ENCODE measurements at regions not wholly inside any gene's neighbourhood (a gene's known extent, or its start where the extent isn't known, plus 50 kb on each side); places are given as distances from the start of the nearest gene placed in this dataset.
A peak's percentile ranks its signal among the peaks of the same experiment; 100 is the strongest.

DNA sequence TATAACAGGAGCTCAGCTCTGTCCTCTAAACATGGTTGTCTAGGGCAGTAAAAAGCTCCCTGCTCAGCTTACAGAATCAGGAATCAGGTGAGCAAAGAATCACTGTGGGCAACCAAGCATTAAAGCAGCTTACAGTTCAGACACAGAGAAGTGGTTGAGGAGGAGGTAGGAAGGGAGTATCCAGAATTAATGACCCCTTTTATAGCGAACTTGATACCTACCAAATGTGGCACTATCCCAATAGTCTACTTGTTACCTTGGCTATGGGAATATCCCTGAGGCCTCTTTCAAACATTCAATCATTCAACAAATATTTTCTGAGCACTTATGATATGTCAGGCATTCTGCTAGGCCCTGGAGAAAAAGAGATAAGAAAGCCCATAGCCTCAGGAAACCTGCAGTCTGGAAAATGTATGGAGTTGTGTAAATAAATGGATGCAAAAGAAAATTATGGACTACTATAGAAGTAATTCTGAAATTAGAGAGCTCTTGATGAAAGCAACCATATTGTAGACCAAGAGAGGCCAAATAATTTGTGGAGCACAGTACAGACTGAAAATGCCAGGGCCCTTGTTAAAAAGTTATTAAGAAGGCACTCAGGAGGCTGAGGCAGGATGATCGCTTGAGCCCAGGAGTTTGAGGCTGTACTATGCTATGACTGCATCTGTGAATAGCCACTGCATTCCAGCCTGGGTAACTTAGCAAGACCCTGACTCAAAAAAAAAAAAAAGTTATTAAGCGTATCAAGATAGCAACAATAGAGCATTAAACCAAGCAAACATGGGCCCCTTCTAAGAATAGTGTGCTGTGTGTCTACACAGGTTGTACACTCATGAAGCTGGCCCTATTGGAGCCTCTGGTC lies 134.0 kb upstream of the CPSF6 start:
- TF ChIP-seq POLR2AphosphoS5 (IDR thresholded peaks at IDR 0.05; ENCODE audit: low read depth, low read length) (no peak), REST (IDR thresholded peaks at IDR 0.05; ENCODE audit: insufficient read depth in 1 of 2, low read depth in 2 of 2, low read length in 1 of 2) (no peak; a peak in 1 of 4 replicates), TCF7L2 (IDR thresholded peaks at IDR 0.05; ENCODE audit: low read depth, low read length) (peak; percentile 57; the same call in 1 of the 2 replicates), SIN3A (IDR thresholded peaks at IDR 0.05; ENCODE audit: borderline replicate concordance, insufficient read depth, low read depth, low read length) (no peak)
- peak overlapping the region; percentile 65 for H3K27ac ChIP-seq (ENCODE audit: low read length)
- in situ Hi-C loops (cut with HindIII; ENCODE audit: low pct_unique_long_range_greater_than_20kb, low sequenced_read_pairs) = no loop called here
- ATAC-seq = peak; percentile 67; the same call in 1 of the 2 replicates
- no peaks in the 10 kb centered on the region for H3K36me3 ChIP-seq (ENCODE audit: control insufficient read depth, insufficient read depth, low read length)
- DNase-seq (ENCODE audit: low read depth, low spot score) = no peak
- no peaks in the 10 kb centered on the region; the same call in none of the 2 replicates for H3K4me1 ChIP-seq (ENCODE audit: control insufficient read depth, insufficient read depth, low read length)
- CTCF ChIA-PET = interaction anchor here (0.6 kb wide), 1 partner anchor 33 kb away, joined by 3 read pairs; no protein-coding TSS in a partner anchor
- H3K9me3 ChIP-seq (ENCODE audit: control insufficient read depth, insufficient read depth, low read depth, low read length) = no peaks in the 10 kb centered on the region
- no TSS peak for BruUV-seq (replicated peaks)
- no peak overlapping the region for H3K4me3 ChIP-seq (ENCODE audit: low read depth in 2 of 2, low read length in 2 of 2)
- POLR2A ChIA-PET = no interaction called here
- intact Hi-C loops (cut with micrococcal nuclease; ENCODE audit: unreplicated experiment) = no loop called here
- no peaks in the 10 kb centered on the region for H3K27me3 ChIP-seq (ENCODE audit: control insufficient read depth, insufficient read depth, low read length)

DNA sequence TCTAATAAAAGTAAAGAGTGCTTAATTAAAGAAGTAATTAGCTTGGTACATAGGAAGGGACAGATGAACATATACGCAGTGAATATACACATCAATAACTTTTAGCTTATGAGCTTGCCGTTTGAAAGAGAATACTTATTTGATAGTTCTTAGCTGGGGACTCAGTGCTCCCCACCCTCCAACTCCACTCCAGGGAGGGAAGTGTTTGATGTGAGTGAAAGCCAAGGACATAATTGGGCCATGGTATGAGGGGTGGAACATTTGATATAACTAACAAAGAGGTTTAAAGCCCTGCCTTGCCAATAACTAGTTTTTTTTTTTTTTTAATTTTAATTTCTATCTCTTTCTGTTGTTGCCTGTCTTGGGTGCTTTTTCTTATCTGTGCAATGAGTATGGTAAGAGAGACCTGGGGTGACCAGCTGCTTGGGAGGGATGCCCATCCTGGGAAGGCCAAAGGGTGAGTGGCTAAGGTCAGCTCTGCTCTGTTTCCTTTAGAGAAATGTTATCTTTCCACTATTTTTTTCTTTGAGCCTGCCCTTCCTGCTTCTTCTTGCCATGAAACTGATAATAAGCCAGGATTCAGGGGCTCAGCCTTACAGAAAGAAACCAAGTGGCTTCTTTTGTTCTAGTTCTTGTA lies 132.8 kb upstream of the CPSF6 start:
- no peaks in the 10 kb centered on the region for H3K36me3 ChIP-seq (ENCODE audit: control insufficient read depth, insufficient read depth, low read length)
- CTCF ChIA-PET = no interaction called here
- DNase-seq (ENCODE audit: low read depth, low spot score) = no peak
- H3K27ac ChIP-seq (ENCODE audit: low read length) = peak overlapping the region; percentile 58
- in situ Hi-C loops (cut with HindIII; ENCODE audit: low pct_unique_long_range_greater_than_20kb, low sequenced_read_pairs) (no loop called here), intact Hi-C loops (cut with micrococcal nuclease; ENCODE audit: unreplicated experiment) (no loop called here)
- no peaks in the 10 kb centered on the region for H3K9me3 ChIP-seq (ENCODE audit: control insufficient read depth, insufficient read depth, low read depth, low read length)
- H3K4me1 ChIP-seq (ENCODE audit: control insufficient read depth, insufficient read depth, low read length) = no peaks in the 10 kb centered on the region; the same call in none of the 2 replicates
- H3K4me3 ChIP-seq (ENCODE audit: low read depth in 2 of 2, low read length in 2 of 2) = no peak overlapping the region
- no peaks in the 10 kb centered on the region for H3K27me3 ChIP-seq (ENCODE audit: control insufficient read depth, insufficient read depth, low read length)
- POLR2A ChIA-PET = no interaction called here
- TF ChIP-seq REST (IDR thresholded peaks at IDR 0.05; ENCODE audit: insufficient read depth in 1 of 2, low read depth in 2 of 2, low read length in 1 of 2) = no peak
- no peak for TF ChIP-seq SIN3A (IDR thresholded peaks at IDR 0.05; ENCODE audit: borderline replicate concordance, insufficient read depth, low read depth, low read length)
- no peak for TF ChIP-seq TCF7L2 (IDR thresholded peaks at IDR 0.05; ENCODE audit: low read depth, low read length)
- TF ChIP-seq POLR2AphosphoS5 (IDR thresholded peaks at IDR 0.05; ENCODE audit: low read depth, low read length) = no peak
- TF ChIP-seq, protein P1, sequence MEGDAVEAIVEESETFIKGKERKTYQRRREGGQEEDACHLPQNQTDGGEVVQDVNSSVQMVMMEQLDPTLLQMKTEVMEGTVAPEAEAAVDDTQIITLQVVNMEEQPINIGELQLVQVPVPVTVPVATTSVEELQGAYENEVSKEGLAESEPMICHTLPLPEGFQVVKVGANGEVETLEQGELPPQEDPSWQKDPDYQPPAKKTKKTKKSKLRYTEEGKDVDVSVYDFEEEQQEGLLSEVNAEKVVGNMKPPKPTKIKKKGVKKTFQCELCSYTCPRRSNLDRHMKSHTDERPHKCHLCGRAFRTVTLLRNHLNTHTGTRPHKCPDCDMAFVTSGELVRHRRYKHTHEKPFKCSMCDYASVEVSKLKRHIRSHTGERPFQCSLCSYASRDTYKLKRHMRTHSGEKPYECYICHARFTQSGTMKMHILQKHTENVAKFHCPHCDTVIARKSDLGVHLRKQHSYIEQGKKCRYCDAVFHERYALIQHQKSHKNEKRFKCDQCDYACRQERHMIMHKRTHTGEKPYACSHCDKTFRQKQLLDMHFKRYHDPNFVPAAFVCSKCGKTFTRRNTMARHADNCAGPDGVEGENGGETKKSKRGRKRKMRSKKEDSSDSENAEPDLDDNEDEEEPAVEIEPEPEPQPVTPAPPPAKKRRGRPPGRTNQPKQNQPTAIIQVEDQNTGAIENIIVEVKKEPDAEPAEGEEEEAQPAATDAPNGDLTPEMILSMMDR (IDR thresholded peaks at IDR 0.05) = no peak
- BruUV-seq (replicated peaks) = no TSS peak
- ATAC-seq = no peak

All from Panc1 (cell line).